SK-N-SH treated with all-trans-retinoic acid at 6 μM for 48 hours (cell line): ENCODE measurements at regions not wholly inside any gene's neighbourhood (a gene's known extent, or its start where the extent isn't known, plus 50 kb on each side); places are given as distances from the start of the nearest gene placed in this dataset.
A peak's percentile ranks its signal among the peaks of the same experiment; 100 is the strongest.

ENCODE experiments used
- ATAC-seq: fragments of 200-7000 bp; cut with Tn5 transposase; 3 replicates; pipeline ENCODE4 v1.9.1; 2020; ENCODE audit warnings: mild to moderate bottlenecking, moderate library complexity
- ARNTL ChIP-seq: fragments of 450-650 bp; formaldehyde crosslinking; IDR thresholded peaks from 2 replicates; pipeline ENCODE4 v1.5.0; 2020; ENCODE audit warnings: low read depth, mild to moderate bottlenecking, moderate library complexity, borderline replicate concordance
- BACH2 ChIP-seq: fragments of 250-450 bp; sonication (Bioruptor Pico); IDR thresholded peaks from 2 replicates; pipeline ENCODE4 v1.9.0; 2021; ENCODE audit warnings: mild to moderate bottlenecking, borderline replicate concordance
- CSDC2 ChIP-seq: fragments of 250-450 bp; sonication (Bioruptor Pico); IDR thresholded peaks from 2 replicates; pipeline ENCODE4 v1.5.0; 2020; ENCODE audit warnings: mild to moderate bottlenecking, moderate library complexity
- ESRRG ChIP-seq: fragments of 250-450 bp; sonication (Bioruptor Pico); IDR thresholded peaks from 2 replicates; pipeline ENCODE4 v1.6.1; 2021; ENCODE audit warnings: mild to moderate bottlenecking
- GLIS3 ChIP-seq: fragments of 250-450 bp; sonication (Bioruptor Pico); IDR thresholded peaks from 2 replicates; pipeline ENCODE4 v1.5.0; 2020; ENCODE audit warnings: mild to moderate bottlenecking, moderate library complexity
- ISL1 ChIP-seq: fragments of 250-450 bp; sonication (Bioruptor Pico); IDR thresholded peaks from 2 replicates; pipeline ENCODE4 v2.1.2; 2022; ENCODE audit warnings: mild to moderate bottlenecking, moderate library complexity
- PPARA ChIP-seq: fragments of 250-450 bp; sonication (Bioruptor Pico); IDR thresholded peaks from 2 replicates; pipeline ENCODE4 v1.5.0; 2020; ENCODE audit warnings: mild to moderate bottlenecking, borderline replicate concordance
- RARB ChIP-seq: fragments of 250-450 bp; sonication (Bioruptor Pico); IDR thresholded peaks from 2 replicates; pipeline ENCODE4 v1.8.0; 2021; ENCODE audit warnings: mild to moderate bottlenecking, moderate library complexity
- SNAI2 ChIP-seq: fragments of 250-450 bp; sonication (Bioruptor Pico); IDR thresholded peaks from 2 replicates; pipeline ENCODE4 v1.5.0; 2020; ENCODE audit warnings: mild to moderate bottlenecking, moderate library complexity
- TCF4 ChIP-seq: fragments of 250-450 bp; sonication (Bioruptor Pico); IDR thresholded peaks from 2 replicates; pipeline ENCODE4 v1.8.0; 2021; ENCODE audit warnings: mild to moderate bottlenecking, moderate library complexity, borderline replicate concordance
- TOX ChIP-seq: fragments of 250-450 bp; sonication (Bioruptor Pico); IDR thresholded peaks from 2 replicates; pipeline ENCODE4 v1.8.0; 2021; ENCODE audit warnings: mild to moderate bottlenecking, moderate library complexity, borderline replicate concordance
- ZC3H10 ChIP-seq: fragments of 250-450 bp; sonication (Bioruptor Pico); IDR thresholded peaks from 2 replicates; pipeline ENCODE4 v1.5.1; 2021; ENCODE audit warnings: mild to moderate bottlenecking, moderate library complexity
- ZFP3 ChIP-seq: fragments of 250-450 bp; sonication (Bioruptor Pico); IDR thresholded peaks from 2 replicates; pipeline ENCODE4 v1.5.0; 2020; ENCODE audit warnings: mild to moderate bottlenecking, moderate library complexity
- ZFP30 ChIP-seq: fragments of 450-650 bp; formaldehyde crosslinking; IDR thresholded peaks from 2 replicates; pipeline ENCODE4 v1.5.0; 2022; ENCODE audit warnings: mild to moderate bottlenecking, moderate library complexity
- ZNF565 ChIP-seq: fragments of 450-650 bp; formaldehyde crosslinking; conservative IDR thresholded peaks from 2 replicates; pipeline ENCODE4 v1.5.0; 2020; ENCODE audit warnings: low read depth, mild to moderate bottlenecking, moderate library complexity
- ZNF70 ChIP-seq: fragments of 450-650 bp; formaldehyde crosslinking; IDR thresholded peaks from 2 replicates; pipeline ENCODE4 v1.5.0; 2020; ENCODE audit warnings: mild to moderate bottlenecking, moderate library complexity
- ZNF8 ChIP-seq: fragments of 450-650 bp; formaldehyde crosslinking; IDR thresholded peaks from 2 replicates; pipeline ENCODE4 v1.5.0; 2020; ENCODE audit warnings: mild to moderate bottlenecking, moderate library complexity
- TF ChIP-seq, protein P1 (sequence below): fragments of 250-450 bp; sonication (Bioruptor Pico); IDR thresholded peaks from 2 replicates; pipeline ENCODE4 v1.8.0; 2021; ENCODE audit warnings: low read depth, mild to moderate bottlenecking, moderate library complexity, borderline replicate concordance
- TF ChIP-seq, protein P2 (sequence below): fragments of 250-450 bp; sonication (Bioruptor Pico); IDR thresholded peaks from 2 replicates; pipeline ENCODE4 v1.5.1; 2020; ENCODE audit warnings: low read depth, mild to moderate bottlenecking, moderate library complexity
- TF ChIP-seq, protein P3 (sequence below): fragments of 250-450 bp; sonication (Bioruptor Pico); IDR thresholded peaks from 2 replicates; pipeline ENCODE4 v1.5.1; 2021; ENCODE audit warnings: mild to moderate bottlenecking, moderate library complexity
- TF ChIP-seq, protein P4 (sequence below): fragments of 250-450 bp; sonication (Bioruptor Pico); IDR thresholded peaks from 2 replicates; pipeline ENCODE4 v1.5.0; 2020; ENCODE audit warnings: mild to moderate bottlenecking, moderate library complexity

DNA sequence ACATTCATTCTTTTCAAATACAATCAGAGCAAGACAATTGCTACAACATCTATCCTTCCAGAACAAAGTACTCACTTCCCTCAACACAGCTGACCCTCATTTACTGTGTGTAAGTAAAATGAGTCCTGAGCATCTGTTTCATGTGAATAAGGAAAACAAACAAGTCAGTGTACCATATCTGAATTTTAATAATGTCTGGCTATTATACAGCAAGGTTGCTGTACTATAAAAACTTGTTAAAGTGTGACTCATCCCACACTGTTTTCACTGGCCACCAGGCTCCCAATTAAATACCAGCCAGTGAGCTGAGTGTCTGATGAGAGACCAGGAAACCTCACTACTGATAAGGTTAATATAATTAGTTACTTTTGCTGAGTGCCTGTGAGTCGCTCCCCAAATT, 339.8 kb downstream of the AGTPBP1 start (continued):
- TF ChIP-seq, protein P1, sequence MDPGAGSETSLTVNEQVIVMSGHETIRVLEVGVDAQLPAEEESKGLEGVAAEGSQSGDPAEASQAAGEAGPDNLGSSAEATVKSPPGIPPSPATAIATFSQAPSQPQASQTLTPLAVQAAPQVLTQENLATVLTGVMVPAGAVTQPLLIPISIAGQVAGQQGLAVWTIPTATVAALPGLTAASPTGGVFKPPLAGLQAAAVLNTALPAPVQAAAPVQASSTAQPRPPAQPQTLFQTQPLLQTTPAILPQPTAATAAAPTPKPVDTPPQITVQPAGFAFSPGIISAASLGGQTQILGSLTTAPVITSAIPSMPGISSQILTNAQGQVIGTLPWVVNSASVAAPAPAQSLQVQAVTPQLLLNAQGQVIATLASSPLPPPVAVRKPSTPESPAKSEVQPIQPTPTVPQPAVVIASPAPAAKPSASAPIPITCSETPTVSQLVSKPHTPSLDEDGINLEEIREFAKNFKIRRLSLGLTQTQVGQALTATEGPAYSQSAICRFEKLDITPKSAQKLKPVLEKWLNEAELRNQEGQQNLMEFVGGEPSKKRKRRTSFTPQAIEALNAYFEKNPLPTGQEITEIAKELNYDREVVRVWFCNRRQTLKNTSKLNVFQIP (CRISPR knock-in tag) = no peak
- TF ChIP-seq ZNF8 (CRISPR knock-in tag) = 0 out of 2 replicates have a peak, but pooled peaks have one; percentile 14
- no peak for TF ChIP-seq PPARA (CRISPR knock-in tag)
- TF ChIP-seq ZNF70 (CRISPR knock-in tag) = no peak
- TF ChIP-seq SNAI2 = no peak
- TF ChIP-seq ZFP3 = no peak
- TF ChIP-seq, protein P2, sequence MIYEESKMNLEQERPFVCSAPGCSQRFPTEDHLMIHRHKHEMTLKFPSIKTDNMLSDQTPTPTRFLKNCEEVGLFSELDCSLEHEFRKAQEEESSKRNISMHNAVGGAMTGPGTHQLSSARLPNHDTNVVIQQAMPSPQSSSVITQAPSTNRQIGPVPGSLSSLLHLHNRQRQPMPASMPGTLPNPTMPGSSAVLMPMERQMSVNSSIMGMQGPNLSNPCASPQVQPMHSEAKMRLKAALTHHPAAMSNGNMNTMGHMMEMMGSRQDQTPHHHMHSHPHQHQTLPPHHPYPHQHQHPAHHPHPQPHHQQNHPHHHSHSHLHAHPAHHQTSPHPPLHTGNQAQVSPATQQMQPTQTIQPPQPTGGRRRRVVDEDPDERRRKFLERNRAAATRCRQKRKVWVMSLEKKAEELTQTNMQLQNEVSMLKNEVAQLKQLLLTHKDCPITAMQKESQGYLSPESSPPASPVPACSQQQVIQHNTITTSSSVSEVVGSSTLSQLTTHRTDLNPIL = no peak
- TF ChIP-seq, protein P3, sequence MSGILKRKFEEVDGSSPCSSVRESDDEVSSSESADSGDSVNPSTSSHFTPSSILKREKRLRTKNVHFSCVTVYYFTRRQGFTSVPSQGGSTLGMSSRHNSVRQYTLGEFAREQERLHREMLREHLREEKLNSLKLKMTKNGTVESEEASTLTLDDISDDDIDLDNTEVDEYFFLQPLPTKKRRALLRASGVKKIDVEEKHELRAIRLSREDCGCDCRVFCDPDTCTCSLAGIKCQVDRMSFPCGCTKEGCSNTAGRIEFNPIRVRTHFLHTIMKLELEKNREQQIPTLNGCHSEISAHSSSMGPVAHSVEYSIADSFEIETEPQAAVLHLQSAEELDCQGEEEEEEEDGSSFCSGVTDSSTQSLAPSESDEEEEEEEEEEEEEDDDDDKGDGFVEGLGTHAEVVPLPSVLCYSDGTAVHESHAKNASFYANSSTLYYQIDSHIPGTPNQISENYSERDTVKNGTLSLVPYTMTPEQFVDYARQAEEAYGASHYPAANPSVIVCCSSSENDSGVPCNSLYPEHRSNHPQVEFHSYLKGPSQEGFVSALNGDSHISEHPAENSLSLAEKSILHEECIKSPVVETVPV = no peak
- no peak for TF ChIP-seq ESRRG
- TF ChIP-seq GLIS3 (CRISPR knock-in tag) = 0 out of 2 replicates have a peak, but pooled peaks have one; percentile 13
- TF ChIP-seq, all 23 proteins: peak for 5

DNA sequence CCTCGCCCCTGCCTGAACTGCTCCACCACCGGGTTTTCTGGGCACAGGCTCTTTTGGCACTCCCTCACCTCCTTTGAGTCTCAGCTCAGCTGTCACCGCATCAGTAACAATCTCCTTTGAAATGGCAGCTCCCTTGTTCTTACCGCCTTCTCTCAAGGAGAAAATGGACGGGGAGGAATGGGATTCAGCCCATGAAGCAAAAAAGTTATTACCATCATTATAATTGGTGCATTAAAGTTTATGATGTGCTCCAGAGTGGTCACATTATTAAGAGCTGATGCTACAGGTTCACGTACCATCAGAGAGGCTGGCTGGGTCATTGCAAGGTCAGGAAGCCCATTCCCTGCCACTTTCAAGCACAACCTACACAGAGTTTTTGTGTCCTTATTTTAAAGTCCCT, 344.7 kb downstream of the AGTPBP1 start:
- no peak for TF ChIP-seq ZFP3
- no peak for TF ChIP-seq GLIS3 (CRISPR knock-in tag)
- no peak for TF ChIP-seq CSDC2 (CRISPR knock-in tag)
- TF ChIP-seq ZNF565 (CRISPR knock-in tag) = no peak
- no peak for TF ChIP-seq ZC3H10
- no peak for TF ChIP-seq TCF4
- no peak for TF ChIP-seq BACH2 (CRISPR knock-in tag)
- no peak for TF ChIP-seq SNAI2
- no peak for TF ChIP-seq ISL1 (CRISPR knock-in tag)
- TF ChIP-seq ZNF8 (CRISPR knock-in tag) = no peak
- TF ChIP-seq, protein P2 = no peak
- TF ChIP-seq, protein P4, sequence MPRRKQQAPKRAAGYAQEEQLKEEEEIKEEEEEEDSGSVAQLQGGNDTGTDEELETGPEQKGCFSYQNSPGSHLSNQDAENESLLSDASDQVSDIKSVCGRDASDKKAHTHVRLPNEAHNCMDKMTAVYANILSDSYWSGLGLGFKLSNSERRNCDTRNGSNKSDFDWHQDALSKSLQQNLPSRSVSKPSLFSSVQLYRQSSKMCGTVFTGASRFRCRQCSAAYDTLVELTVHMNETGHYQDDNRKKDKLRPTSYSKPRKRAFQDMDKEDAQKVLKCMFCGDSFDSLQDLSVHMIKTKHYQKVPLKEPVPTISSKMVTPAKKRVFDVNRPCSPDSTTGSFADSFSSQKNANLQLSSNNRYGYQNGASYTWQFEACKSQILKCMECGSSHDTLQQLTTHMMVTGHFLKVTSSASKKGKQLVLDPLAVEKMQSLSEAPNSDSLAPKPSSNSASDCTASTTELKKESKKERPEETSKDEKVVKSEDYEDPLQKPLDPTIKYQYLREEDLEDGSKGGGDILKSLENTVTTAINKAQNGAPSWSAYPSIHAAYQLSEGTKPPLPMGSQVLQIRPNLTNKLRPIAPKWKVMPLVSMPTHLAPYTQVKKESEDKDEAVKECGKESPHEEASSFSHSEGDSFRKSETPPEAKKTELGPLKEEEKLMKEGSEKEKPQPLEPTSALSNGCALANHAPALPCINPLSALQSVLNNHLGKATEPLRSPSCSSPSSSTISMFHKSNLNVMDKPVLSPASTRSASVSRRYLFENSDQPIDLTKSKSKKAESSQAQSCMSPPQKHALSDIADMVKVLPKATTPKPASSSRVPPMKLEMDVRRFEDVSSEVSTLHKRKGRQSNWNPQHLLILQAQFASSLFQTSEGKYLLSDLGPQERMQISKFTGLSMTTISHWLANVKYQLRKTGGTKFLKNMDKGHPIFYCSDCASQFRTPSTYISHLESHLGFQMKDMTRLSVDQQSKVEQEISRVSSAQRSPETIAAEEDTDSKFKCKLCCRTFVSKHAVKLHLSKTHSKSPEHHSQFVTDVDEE (CRISPR knock-in tag) = no peak
- no peak for TF ChIP-seq RARB (CRISPR knock-in tag)
- TF ChIP-seq TOX (CRISPR knock-in tag) = no peak
- TF ChIP-seq ESRRG = no peak
- no peak for TF ChIP-seq ZFP30 (CRISPR knock-in tag)
- TF ChIP-seq ARNTL (CRISPR knock-in tag) = no peak
- TF ChIP-seq, protein P1 (CRISPR knock-in tag) = no peak
- TF ChIP-seq, all 23 proteins: peak for 0
- ATAC-seq = no peak

DNA sequence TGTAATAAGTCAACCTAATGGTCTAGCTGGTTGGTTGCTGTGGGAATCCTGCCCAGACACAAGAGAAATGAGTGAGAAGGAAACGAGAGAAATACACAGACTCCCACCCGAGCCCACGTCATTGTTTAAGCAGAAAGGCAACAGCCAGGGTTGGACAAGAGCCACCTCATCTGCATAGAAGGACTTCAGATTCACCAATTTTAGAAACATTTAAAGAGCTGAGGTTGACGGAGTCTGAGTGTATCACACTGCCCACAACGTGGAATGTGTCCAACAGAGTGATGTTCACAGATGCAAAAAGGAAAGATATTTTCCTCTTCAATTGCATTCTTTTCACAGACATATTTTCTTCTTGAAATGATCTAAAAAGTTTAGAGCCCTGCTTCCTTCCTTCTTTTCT, 349.5 kb downstream of the AGTPBP1 start:
- no peak for TF ChIP-seq RARB (CRISPR knock-in tag)
- TF ChIP-seq TOX (CRISPR knock-in tag) = no peak
- TF ChIP-seq ESRRG = no peak
- TF ChIP-seq ZNF70 (CRISPR knock-in tag) = no peak
- TF ChIP-seq ARNTL (CRISPR knock-in tag) = no peak
- TF ChIP-seq, protein P3 = no peak
- TF ChIP-seq ZNF8 (CRISPR knock-in tag) = no peak
- TF ChIP-seq, protein P2 = no peak
- no peak for TF ChIP-seq ZFP3
- TF ChIP-seq BACH2 (CRISPR knock-in tag) = no peak
- no peak for TF ChIP-seq ISL1 (CRISPR knock-in tag)
- no peak for ATAC-seq
